HL-60 (cell line): ENCODE measurements at regions not wholly inside any gene's neighbourhood (a gene's known extent, or its start where the extent isn't known, plus 50 kb on each side); places are given as distances from the start of the nearest gene placed in this dataset.

Source experiments
- DNase-seq, 2 experiments: peaks; one replicate each; pipeline ENCODE4 v3.0.0-alpha.2; 2010 to 2020; ENCODE audit warnings: low read depth in 1 of 2, low spot score in 1 of 2
- H3K27ac ChIP-seq: fragments of 250-450 bp; sonication (Bioruptor Pico); replicated peaks from 2 replicates; pipeline ENCODE4 v1.5.1; 2020; ENCODE audit warnings: mild to moderate bottlenecking, moderate library complexity
- H3K27me3 ChIP-seq: fragments of 250-450 bp; sonication (Bioruptor Pico); 2 replicates; pipeline ENCODE4 v1.5.1; 2021; ENCODE audit warnings: mild to moderate bottlenecking, moderate library complexity; ENCODE audit not compliant: insufficient read depth, poor library complexity, severe bottlenecking
- H3K4me3 ChIP-seq: replicated peaks from 2 replicates; pipeline ENCODE4 v1.5.1; 2011; ENCODE audit warnings: mild to moderate bottlenecking, control low read depth, low read length; ENCODE audit not compliant: insufficient read depth
- CTCF ChIP-seq: IDR thresholded peaks from one replicate; pipeline ENCODE4 v1.5.1; 2011; ENCODE audit warnings: low read length, control low read depth, inconsistent platforms; ENCODE audit not compliant: insufficient read depth
- GABPA ChIP-seq: IDR thresholded peaks from 2 replicates; pipeline ENCODE4 v1.6.1; 2012; ENCODE audit warnings: low read depth
- POLR2AphosphoS5 ChIP-seq: IDR thresholded peaks from 2 replicates; pipeline ENCODE4 v1.6.1; 2012; ENCODE audit warnings: low read depth
- SPI1 ChIP-seq: IDR thresholded peaks from 2 replicates; pipeline ENCODE4 v1.6.1; 2012; ENCODE audit warnings: low read depth, mild to moderate bottlenecking, borderline replicate concordance
- TF ChIP-seq, protein P1 (sequence below): IDR thresholded peaks from 2 replicates; pipeline ENCODE4 v1.6.1; 2012; ENCODE audit warnings: low read depth; ENCODE audit not compliant: insufficient replicate concordance

DNA sequence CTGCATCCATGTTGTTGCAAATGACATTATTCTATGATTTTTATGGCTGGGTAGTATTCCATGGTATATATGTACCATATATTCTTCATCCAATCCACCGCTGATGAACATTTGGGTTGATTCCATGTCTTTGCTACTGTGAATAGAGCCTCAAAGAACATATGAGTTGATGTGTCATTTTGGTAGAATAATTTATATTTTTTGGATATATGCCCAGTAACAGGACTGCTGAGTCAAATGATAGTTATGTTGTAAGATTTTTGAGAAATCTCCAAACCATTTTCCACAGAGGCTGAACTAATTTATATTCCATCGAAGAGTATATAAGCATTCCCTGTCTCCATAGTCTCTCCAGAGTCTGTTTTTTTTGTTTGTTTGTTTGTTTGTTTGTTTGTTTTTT is 1373.5 kb downstream of the GRIK2 start:
- Histone ChIP-seq H3K4me3 (no peak overlapping the region), H3K27me3 (no peaks in the 10 kb centered on the region), H3K27ac (no peak overlapping the region)
- DNase-seq = no peak
- TF ChIP-seq GABPA (no peak), CTCF (no peak), POLR2AphosphoS5 (no peak), SPI1 (no peak)
- TF ChIP-seq, protein P1, sequence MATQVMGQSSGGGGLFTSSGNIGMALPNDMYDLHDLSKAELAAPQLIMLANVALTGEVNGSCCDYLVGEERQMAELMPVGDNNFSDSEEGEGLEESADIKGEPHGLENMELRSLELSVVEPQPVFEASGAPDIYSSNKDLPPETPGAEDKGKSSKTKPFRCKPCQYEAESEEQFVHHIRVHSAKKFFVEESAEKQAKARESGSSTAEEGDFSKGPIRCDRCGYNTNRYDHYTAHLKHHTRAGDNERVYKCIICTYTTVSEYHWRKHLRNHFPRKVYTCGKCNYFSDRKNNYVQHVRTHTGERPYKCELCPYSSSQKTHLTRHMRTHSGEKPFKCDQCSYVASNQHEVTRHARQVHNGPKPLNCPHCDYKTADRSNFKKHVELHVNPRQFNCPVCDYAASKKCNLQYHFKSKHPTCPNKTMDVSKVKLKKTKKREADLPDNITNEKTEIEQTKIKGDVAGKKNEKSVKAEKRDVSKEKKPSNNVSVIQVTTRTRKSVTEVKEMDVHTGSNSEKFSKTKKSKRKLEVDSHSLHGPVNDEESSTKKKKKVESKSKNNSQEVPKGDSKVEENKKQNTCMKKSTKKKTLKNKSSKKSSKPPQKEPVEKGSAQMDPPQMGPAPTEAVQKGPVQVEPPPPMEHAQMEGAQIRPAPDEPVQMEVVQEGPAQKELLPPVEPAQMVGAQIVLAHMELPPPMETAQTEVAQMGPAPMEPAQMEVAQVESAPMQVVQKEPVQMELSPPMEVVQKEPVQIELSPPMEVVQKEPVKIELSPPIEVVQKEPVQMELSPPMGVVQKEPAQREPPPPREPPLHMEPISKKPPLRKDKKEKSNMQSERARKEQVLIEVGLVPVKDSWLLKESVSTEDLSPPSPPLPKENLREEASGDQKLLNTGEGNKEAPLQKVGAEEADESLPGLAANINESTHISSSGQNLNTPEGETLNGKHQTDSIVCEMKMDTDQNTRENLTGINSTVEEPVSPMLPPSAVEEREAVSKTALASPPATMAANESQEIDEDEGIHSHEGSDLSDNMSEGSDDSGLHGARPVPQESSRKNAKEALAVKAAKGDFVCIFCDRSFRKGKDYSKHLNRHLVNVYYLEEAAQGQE = no peak

DNA sequence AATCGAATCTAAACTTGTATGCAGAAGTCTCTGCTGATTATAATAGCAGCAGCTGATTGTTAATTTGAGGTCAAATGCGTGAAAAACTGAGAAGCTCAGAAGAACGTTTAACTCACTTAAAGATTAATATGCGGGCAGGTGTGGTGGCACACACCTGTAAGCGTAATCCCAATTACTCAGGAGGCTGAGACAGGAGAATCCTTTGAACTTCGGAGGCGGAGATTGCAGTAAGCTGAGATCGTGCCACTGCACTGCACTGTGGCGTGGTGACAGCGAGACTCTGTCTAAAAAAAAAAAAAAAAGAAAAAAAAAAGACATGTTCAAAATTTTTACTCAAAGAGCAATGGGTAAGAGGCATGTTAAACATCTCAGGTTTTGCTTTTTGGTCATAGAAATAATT is 1370.8 kb downstream of the GRIK2 start:
- H3K27me3 ChIP-seq = no peaks in the 10 kb centered on the region

GRCh38 chr6:102763891-102764290 is 1370.4 kb downstream of the GRIK2 start:
- no peak overlapping the region for H3K4me3 ChIP-seq
- no peak for DNase-seq
- no peak for TF ChIP-seq POLR2AphosphoS5
- TF ChIP-seq, protein P1 = no peak
- H3K27me3 ChIP-seq = no peaks in the 10 kb centered on the region
- no peak overlapping the region for H3K27ac ChIP-seq

More for the DNA sequence above, 1370.8 kb downstream of the GRIK2 start:
- DNase-seq = no peak
- Histone ChIP-seq H3K4me3 (no peak overlapping the region), H3K27ac (no peak overlapping the region)
- TF ChIP-seq GABPA (no peak), POLR2AphosphoS5 (no peak), SPI1 (no peak), CTCF (no peak)
- TF ChIP-seq, protein P1 = no peak

GRCh38 chr6:102761872-102762271 is 1368.4 kb downstream of the GRIK2 start:
- H3K27ac ChIP-seq = no peak overlapping the region
- no peaks in the 10 kb centered on the region for H3K27me3 ChIP-seq
- TF ChIP-seq GABPA (no peak), CTCF (no peak), POLR2AphosphoS5 (no peak)
- TF ChIP-seq, protein P1 = no peak
- H3K4me3 ChIP-seq = no peak overlapping the region
- DNase-seq = no peak
